Stimulated activated CD8-positive, alpha-beta memory T cell treated with anti-CD3 and anti-CD28 coated beads, Interleukin-4, amount 100 ng/mL, for 24 hours (primary cell): ENCODE measurements at regions not wholly inside any gene's neighbourhood (a gene's known extent, or its start where the extent isn't known, plus 50 kb on each side); places are given as distances from the start of the nearest gene placed in this dataset.

Experiments
- DNase-seq: peaks from one replicate; pipeline ENCODE4 v3.0.0-alpha.2; 2020; ENCODE audit warnings: low read depth

- DNase-seq = no peak
Observed at GRCh38 chr9:16343249-16344237, 526.9 kb downstream of the BNC2 start.

DNA sequence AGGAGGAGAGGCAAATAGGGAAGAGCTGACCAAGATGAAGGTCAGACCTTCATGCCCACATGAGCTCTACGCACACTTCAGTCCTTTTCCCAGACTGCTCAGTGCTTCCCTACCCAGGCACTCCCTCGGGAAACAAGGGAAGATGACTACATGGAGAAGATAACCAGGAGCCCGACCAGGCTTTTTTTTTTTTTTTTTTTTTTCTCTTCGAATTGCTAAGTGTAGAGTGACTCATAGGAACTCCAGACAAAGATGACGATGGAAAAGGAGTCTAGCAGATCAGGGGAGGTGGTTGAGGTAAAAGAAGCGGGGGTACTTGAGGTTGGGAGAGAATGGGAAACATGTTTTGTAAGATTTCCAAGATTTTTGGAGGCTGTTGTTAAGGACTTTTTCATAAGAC is 526.1 kb downstream of the BNC2 start:
- DNase-seq = no peak

DNA sequence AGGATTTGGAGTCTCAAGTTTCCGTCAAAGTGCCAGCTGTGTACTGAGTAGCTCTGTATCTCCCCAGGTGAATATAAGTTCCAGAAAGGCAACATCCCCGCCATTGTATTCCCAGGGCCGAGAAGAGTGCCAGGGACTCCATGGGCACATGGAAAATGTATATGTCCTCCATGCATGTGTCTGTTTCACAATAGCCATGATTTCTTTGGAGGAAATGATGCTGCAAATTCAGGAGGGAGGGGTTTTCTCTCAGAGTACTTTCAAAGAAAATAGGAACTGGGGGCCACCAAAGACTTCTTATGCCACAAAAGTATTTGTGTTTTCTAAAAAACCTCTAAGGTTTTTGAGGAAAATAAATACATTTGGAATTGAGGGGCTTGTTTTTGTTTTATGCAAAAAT is 524.6 kb downstream of the BNC2 start:
- DNase-seq = no peak

DNA sequence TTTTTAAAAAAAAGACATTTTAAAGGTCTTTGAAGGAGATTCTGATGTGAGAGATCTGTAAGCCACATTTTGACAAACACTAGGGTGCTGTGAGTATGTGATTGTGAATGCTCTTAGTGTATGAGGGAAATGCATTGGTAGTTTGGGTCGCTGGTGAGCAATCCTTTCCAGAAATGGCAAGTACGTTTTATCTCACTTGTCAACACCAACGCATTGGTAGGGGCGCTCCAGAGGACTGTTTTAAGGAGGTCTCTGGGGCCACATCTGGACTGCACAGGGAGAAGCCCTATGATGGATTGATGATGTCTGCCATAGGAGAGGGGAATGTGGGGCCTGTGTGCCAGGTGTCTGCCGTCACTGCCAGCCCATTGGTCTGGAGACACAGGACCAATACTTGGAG is 522.6 kb downstream of the BNC2 start:
- DNase-seq = no peak

DNA sequence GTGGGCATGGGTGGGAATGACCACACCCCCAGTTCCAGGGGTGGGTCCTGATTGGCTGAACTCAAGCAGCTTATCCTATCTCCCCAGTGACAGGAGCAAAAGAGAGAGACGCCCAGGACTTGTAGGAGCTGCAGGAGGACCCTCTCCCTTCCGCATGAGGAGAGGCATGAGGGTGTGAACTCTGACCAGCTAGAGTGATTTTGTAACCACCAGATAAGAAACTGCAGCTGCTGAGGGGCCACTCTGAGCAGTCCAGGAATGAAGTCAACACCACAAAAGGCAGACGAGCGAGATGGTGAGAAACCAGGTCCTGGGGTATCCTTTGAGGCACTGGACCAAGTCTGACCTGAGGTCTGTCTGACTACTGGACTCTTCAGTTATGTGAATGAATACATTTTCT is 521.9 kb downstream of the BNC2 start:
- DNase-seq = no peak

- no peak for DNase-seq
Observed at GRCh38 chr9:16352251-16352650, 518.2 kb downstream of the BNC2 start.

- DNase-seq = no peak
Observed at GRCh38 chr9:16352791-16353401, 517.6 kb downstream of the BNC2 start.

DNA sequence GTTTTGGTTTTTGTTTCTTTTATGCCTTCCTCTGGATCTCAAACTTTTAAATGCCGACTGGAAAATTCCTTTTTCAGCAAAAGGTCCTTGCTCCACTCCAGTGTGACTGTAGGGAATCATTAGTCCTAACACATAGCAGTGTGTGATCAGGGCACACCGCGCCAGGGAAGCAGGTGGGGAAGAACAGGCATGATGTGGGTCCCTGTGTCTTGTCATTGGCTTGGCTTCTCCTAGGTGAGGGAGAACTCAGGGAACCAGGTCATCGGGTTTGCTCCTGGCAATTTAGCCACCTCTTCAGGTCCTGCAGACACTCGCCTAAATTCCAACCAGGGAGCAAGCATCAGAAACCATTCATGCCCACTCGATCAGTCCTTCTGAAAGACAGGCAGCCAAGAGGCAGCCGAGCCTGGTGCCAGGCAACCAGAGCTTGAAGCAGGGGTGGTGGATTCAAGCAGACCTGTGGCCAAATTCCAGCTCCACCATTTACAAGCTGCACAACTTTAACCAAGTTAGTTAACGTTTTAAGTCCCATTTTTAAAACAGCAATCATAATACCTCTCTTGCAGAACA is 514.2 kb downstream of the BNC2 start:
- DNase-seq = no peak

DNA sequence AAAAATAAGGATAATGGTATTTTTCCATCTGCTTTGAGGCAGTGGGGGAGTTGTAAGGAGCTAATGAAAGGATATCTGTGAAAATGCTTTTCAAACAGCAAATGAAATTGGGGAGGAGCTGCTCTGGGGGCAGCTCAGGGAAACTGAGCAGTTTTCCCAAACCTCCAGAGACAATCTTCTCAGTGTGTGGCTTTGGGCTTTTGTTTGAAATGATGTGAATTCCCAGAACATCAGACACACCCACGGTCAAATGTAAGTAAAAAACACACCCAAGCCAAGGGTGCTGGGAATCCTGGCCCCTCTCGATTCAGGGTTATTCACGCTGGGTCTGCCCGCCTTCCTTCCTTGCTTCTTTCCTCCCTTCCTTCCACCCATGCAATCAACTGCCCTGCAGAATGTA is 512.6 kb downstream of the BNC2 start:
- no peak for DNase-seq

GRCh38 chr9:16358751-16359150 is 511.7 kb downstream of the BNC2 start:
- no peak for DNase-seq
